ENCODE measurements at regions not wholly inside any gene's neighbourhood (a gene's known extent, or its start where the extent isn't known, plus 50 kb on each side); places are given as distances from the start of the nearest gene placed in this dataset. TPM values are rescaled to one million over a fixed set of nuclear protein-coding genes. Genes with fewer than 3 reads are reported as not detected.

- peaks cover 0 to 6% (median 2%) of the 10 kb centered on the region in 7 donors for H3K9me3 Mint-ChIP-seq
- no peaks in the 10 kb centered on the region for H3K36me3 ChIP-seq (replicated peaks in 1 of 2; ENCODE audit: control insufficient read depth in 1 of 2, insufficient read depth in 2 of 2, low read length in 2 of 2)
- intact Hi-C loops (cut with micrococcal nuclease), result no loop called here
- H3K27me3 Mint-ChIP-seq (ENCODE audit: low read depth in 3 of 3), result peaks cover 0 to 4% (median 1%) of the 10 kb centered on the region in 3 donors
- H3K4me3 ChIP-seq (replicated peaks in 1 of 3; ENCODE audit: low read depth in 2 of 3, low read length in 3 of 3), result no peak overlapping the region
- H3K4me1 ChIP-seq (ENCODE audit: control insufficient read depth in 1 of 2, insufficient read depth in 2 of 2, low read length in 2 of 2), result no peaks in the 10 kb centered on the region
- no CpG with 5 or more reads among the region's 2 CpGs for WGBS (ENCODE audit: insufficient coverage)
- no peak for DNase-seq
- no peaks in the 10 kb centered on the region for H3K79me2 ChIP-seq (ENCODE audit: insufficient read depth, low read length)
- no peak overlapping the region for H3K27ac Mint-ChIP-seq
- TF ChIP-seq, protein P1, sequence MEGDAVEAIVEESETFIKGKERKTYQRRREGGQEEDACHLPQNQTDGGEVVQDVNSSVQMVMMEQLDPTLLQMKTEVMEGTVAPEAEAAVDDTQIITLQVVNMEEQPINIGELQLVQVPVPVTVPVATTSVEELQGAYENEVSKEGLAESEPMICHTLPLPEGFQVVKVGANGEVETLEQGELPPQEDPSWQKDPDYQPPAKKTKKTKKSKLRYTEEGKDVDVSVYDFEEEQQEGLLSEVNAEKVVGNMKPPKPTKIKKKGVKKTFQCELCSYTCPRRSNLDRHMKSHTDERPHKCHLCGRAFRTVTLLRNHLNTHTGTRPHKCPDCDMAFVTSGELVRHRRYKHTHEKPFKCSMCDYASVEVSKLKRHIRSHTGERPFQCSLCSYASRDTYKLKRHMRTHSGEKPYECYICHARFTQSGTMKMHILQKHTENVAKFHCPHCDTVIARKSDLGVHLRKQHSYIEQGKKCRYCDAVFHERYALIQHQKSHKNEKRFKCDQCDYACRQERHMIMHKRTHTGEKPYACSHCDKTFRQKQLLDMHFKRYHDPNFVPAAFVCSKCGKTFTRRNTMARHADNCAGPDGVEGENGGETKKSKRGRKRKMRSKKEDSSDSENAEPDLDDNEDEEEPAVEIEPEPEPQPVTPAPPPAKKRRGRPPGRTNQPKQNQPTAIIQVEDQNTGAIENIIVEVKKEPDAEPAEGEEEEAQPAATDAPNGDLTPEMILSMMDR (IDR thresholded peaks at IDR 0.05), result no peak
- no peaks in the 10 kb centered on the region for H3K9me3 ChIP-seq (replicated peaks in 1 of 2; ENCODE audit: control insufficient read depth in 1 of 2, insufficient read depth in 1 of 2, low read length in 2 of 2)
- no peak overlapping the region for H3K4me2 ChIP-seq (replicated peaks; ENCODE audit: extremely low read depth, low read length, poor library complexity, severe bottlenecking)
- H3K4me1 Mint-ChIP-seq, result peaks cover 3% of the 10 kb centered on the region
- H3K4me3 Mint-ChIP-seq, result no peak overlapping the region
- no peaks in the 10 kb centered on the region for H3K27me3 ChIP-seq (ENCODE audit: control insufficient read depth in 2 of 2, insufficient read depth in 2 of 2, low read length in 2 of 2)
- no peak overlapping the region for H2AFZ ChIP-seq (ENCODE audit: insufficient read depth, low read depth, low read length, poor library complexity, severe bottlenecking)
- no peaks in the 10 kb centered on the region for H4K20me1 ChIP-seq (ENCODE audit: insufficient read depth, low read length)
- H3K36me3 Mint-ChIP-seq, result no peaks in the 10 kb centered on the region
- H3K27ac ChIP-seq (ENCODE audit: low read depth in 1 of 2, low read length in 2 of 2), result no peak overlapping the region
- no peak overlapping the region for H3K9ac ChIP-seq (ENCODE audit: insufficient read depth, low read length, poor library complexity, severe bottlenecking)
These were observed 136.2 kb downstream of the KIT start for GRCh38 chr4:54793856-54794422.

Small RNA genes lying in the stretch of these regions (small RNA-seq; reads per million reads assigned to genes)
- gene RPL38P3 (ENCODE audit: insufficient read length, low read depth), result not detected

Data from CD14-positive monocyte (primary cell).